SW 1271 (cell line): ENCODE measurements at regions not wholly inside any gene's neighbourhood (a gene's known extent, or its start where the extent isn't known, plus 50 kb on each side); places are given as distances from the start of the nearest gene placed in this dataset.
"Not testable (repeated sequence)": the region's sequence is repeated elsewhere in the genome, so short reads cannot be mapped to it uniquely, and the experiment has no call there.

ENCODE experiments used
- DNase-seq, 2 experiments: peaks; one replicate each; lab custom pipeline; 2025; lab: John Stamatoyannopoulos, UW

DNA sequence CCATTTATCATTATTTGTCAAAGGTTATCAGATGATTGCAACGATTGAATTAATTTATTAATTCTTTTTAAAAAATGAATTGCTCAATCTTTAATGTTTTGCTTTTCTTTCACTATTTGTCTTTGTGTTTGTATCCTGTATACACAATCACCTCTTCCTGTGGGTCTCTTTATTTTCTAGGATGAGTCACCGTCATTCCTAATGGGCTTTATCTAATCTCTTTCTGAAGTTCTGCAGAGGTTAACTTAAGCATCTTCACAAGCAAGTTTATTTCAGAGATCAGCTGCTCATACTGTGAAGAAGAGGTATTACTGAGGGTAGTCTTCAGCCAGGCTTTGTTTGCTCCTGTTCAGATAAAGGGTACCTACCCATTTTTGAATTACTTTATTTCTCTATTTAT, 323.9 kb downstream of the NNT start:
- DNase-seq = no peak

GRCh38 chr5:43920422-43920821, 317.4 kb downstream of the NNT start:
- DNase-seq = no peak

GRCh38 chr5:43917925-43918324, 314.9 kb downstream of the NNT start:
- DNase-seq = no peak

- DNase-seq = no peak
These were observed 300.1 kb downstream of the NNT start for GRCh38 chr5:43903129-43903528.

- DNase-seq = no peak
These were observed 298.0 kb downstream of the NNT start for GRCh38 chr5:43900974-43901373.

GRCh38 chr5:43895876-43896275, 292.9 kb downstream of the NNT start:
- DNase-seq = no peak

- DNase-seq = no peak
These were observed 291.1 kb downstream of the NNT start for GRCh38 chr5:43893951-43894684.

DNA sequence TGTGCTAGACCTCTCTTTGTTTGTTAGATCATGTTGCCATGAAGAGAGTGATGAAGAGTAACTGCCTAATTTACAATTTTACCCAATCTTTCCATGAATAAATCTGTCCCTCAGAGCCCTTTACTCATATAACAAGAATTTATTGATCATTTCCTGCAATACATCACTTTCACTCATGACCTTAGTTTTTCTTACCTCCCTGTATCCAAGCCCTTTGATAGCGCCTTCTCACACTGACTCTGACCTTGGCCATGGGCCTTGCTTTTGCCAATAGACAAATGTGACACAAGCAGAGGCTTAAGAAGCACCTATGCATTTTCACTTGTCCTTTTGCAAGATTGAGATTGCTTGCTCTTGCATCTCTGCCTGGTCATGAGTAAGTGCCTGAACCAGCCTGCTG, 288.1 kb downstream of the NNT start:
- no peak for DNase-seq

DNA sequence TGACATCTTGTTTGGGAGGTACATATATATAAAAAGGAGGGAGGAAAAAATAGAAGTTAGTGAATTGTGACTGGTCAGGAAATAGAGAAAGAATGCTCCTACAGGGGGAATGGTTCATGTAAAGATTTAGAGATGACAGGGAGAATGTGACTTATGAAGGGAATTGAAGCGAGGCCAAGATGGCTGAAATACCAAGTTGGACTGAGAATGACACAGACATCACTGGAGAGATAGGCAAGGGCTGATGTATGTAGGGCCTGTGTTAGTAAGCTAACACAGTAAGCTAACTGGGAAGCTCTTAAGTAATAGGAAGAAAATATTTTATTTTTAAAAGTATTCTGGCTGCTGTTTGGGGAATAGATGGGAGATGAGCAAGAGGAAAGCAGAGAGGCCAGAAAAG, 286.3 kb downstream of the NNT start:
- DNase-seq = no peak

DNA sequence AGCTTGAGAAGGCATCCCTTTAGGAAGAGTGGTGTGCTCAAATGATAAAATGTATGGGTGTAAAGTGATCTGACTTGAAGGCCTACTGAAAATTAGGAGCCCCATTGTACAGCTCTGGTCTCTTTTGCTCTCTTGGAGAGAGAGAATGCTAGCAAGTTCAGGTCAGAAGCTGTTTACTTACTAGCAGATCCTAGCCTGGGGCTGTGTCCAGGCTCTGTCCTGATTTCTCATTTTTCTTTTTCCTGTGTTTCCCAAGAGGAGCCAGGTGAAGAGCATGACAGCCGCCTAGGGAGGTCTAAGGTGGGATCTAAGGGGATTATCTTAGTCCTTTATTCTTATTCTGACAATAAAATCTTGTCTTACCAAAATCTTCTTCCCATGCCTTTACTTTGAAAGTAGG, 272.8 kb downstream of the NNT start:
- no peak for DNase-seq

DNA sequence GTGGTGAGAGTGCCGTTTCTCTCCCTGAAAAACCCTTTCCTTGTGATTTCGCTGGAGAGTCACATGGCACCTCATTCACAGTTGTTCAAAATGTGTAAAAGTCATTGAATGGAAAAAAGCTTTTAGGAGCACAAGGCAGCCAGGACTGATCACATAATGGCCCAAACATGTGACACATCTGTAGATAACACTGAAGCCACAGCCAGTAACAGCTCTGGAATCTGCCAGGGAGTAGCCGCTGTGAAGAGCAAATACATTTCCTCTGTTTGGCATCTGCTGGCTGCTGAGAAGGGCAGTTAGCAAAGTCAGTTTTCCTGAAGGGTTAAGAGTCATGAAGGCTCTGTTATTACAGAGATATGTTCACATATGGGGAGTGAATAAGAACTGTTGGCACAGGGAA, 271.8 kb downstream of the NNT start:
- DNase-seq = no peak

DNA sequence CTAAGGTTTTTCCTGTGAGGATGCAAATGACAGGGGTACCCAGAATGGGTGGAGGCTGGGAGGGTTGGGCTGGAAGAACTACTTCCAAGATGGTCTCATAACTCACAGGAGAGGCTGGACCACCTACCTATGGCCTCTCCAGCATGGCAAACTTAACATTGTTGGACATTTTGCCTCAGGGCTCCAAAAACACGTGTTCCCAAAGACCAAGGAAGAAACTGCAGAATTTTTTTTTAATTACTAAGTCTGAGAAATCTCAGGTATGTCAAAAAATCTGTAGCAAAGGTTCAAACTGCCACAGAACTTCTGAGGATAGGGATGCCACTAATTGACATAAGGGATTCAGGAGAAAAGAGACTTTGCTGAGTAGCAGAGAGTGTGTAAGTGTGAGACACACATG, 270.8 kb downstream of the NNT start:
- DNase-seq = no peak

GRCh38 chr5:43859309-43859708, 256.3 kb downstream of the NNT start:
- DNase-seq = no peak

GRCh38 chr5:43855452-43855851, 252.5 kb downstream of the NNT start:
- DNase-seq = no peak

- no peak for DNase-seq
These were observed 251.8 kb downstream of the NNT start for GRCh38 chr5:43854697-43855292.

DNA sequence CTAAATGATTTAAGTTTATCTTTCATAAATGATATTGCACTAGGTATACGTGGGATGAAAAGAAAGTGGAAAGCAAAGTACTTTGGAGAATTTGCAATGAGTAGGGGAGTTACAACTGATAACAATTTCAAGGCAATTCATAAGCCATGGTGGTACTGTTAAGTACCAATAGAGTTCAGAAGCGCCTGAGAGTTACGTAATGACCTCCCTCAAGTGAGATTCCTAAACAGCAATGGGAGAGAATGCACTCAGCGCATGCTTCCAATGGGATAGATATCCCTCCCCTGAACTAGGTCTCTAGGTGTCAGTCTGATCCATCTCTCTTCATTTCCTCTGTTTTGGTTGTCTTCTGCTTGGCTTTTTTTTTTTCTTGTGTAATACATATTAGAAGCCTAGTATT, 249.3 kb downstream of the NNT start:
- no peak for DNase-seq

- DNase-seq = no peak
These were observed 248.8 kb downstream of the NNT start for GRCh38 chr5:43851741-43852140.

DNA sequence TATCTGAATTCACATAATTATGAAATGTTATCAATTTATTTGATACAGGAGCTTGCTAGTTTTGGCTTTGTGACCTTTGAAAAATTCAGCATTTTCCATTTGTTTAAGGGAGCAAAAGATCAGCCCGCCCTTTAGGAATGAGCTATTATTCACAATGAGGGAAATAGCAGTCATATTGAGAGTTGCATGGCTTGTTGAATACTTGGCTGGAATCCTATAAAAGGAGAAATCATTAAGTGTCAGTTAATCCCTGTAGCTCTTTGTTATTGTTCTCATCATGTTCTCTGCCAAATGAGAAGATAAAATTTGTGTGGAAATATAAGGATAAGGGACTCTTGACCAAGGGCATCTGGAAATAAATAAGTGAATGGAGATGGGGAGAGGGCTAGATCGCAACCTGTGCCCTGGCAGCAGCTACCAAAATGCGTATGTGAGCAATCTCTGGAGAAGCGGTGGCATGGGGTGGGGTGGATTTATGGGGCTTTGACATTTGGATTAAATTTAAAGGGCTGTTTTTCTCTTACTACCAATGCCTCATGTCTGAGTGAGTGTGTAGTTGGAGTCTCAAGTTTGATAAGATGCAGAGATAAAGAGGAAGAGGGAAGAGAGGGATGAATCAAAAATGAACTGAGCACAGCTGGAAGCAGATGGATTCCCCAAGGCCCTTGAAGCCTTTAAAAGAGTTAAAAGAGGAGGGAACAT, 237.6 kb downstream of the NNT start:
- DNase-seq = no peak

- no peak for DNase-seq
These were observed 236.2 kb downstream of the NNT start for GRCh38 chr5:43839218-43839617.

- no peak for DNase-seq
These were observed 235.0 kb downstream of the NNT start for GRCh38 chr5:43837996-43838395.

- no peak for DNase-seq
These were observed 234.1 kb downstream of the NNT start for GRCh38 chr5:43837091-43837490.

DNA sequence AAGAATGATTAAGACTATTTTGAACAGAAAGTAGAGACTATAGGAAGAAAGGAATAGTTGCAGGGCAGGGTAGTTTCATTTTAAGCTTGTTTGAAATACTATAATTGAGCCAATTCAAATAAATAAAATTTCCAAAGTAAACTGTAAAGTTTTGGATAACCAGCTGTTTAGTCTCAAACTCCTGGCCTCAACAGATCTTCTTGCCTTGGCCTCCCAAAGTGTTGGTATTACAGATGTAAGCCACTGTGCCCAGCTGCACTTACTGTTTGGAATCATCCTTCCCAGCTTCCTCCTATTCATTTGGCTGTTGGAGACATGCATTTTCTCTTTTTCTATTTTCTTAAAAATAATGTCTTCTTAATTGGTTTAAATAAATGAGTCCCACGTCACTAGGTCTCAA, 231.0 kb downstream of the NNT start:
- no peak for DNase-seq

GRCh38 chr5:43824325-43824964, 221.5 kb downstream of the NNT start:
- not testable (repeated sequence) for DNase-seq
